Common myeloid progenitor, CD34-positive (primary cell): ENCODE measurements at regions not wholly inside any gene's neighbourhood (a gene's known extent, or its start where the extent isn't known, plus 50 kb on each side); places are given as distances from the start of the nearest gene placed in this dataset.

Experiments
- CTCF ChIA-PET: fragments of 350-600 bp; sonication (Branson Sonifier 250); formaldehyde crosslinking; loops from one replicate; lab custom pipeline; 2021; ENCODE audit warnings: antibody characterized with exemption; lab: Charles Lee
- POLR2A ChIA-PET: fragments of 350-600 bp; sonication (Branson Sonifier 250); formaldehyde crosslinking; loops from one replicate; lab custom pipeline; 2021; ENCODE audit warnings: antibody characterized with exemption; lab: Charles Lee
- DNase-seq, 3 donors: peaks; one replicate each; pipeline versions ENCODE4 v3.0.0 to v3.0.0-alpha.2; 2013
- H3K27ac ChIP-seq, 2 experiments: 1 replicate in 1 of 2; 2 replicates in 1 of 2; pipeline ENCODE4 v1.7.0; 2013; ENCODE audit warnings: inconsistent platforms in 2 of 2, low read length in 2 of 2, mild to moderate bottlenecking in 2 of 2, low read depth in 1 of 2, moderate library complexity in 1 of 2; ENCODE audit not compliant: severe bottlenecking in 2 of 2, insufficient read depth in 1 of 2, poor library complexity in 1 of 2
- H3K27me3 ChIP-seq, 5 experiments: replicated peaks in 2 of 5; 1 replicate in 3 of 5; 2 replicates in 2 of 5; pipeline versions ENCODE4 v1.6.1 to v1.7.0; 2013; ENCODE audit warnings: low read length in 4 of 5, mild to moderate bottlenecking in 2 of 5, moderate library complexity in 2 of 5, inconsistent platforms in 1 of 5; ENCODE audit not compliant: insufficient read depth in 5 of 5, control insufficient read depth in 4 of 5
- H3K36me3 ChIP-seq, 4 experiments: 1 replicate in 2 of 4; 2 replicates in 2 of 4; pipeline versions ENCODE4 v1.6.1 to v1.7.0; 2013; ENCODE audit warnings: low read length in 3 of 4, control low read depth in 1 of 4, mild to moderate bottlenecking in 1 of 4; ENCODE audit not compliant: control insufficient read depth in 4 of 4, insufficient read depth in 4 of 4
- H3K4me1 ChIP-seq, 4 experiments: 1 replicate in 3 of 4; 2 replicates in 1 of 4; pipeline versions ENCODE4 v1.6.1 to v1.7.1; 2013; ENCODE audit warnings: low read length in 3 of 4, mild to moderate bottlenecking in 3 of 4, control low read depth in 1 of 4, inconsistent platforms in 1 of 4, moderate library complexity in 1 of 4; ENCODE audit not compliant: control insufficient read depth in 4 of 4, insufficient read depth in 4 of 4; ENCODE audit errors: control extremely low read depth in 1 of 4
- H3K4me3 ChIP-seq, 7 experiments: 1 replicate in 4 of 7; 2 replicates in 3 of 7; pipeline versions ENCODE4 v1.5.1 to v1.7.0; 2013; ENCODE audit warnings: mild to moderate bottlenecking in 7 of 7, low read length in 6 of 7, moderate library complexity in 6 of 7, inconsistent platforms in 2 of 7, low read depth in 2 of 7, control low read depth in 1 of 7; ENCODE audit not compliant: insufficient read depth in 4 of 7, control insufficient read depth in 1 of 7; ENCODE audit errors: extremely low read depth in 1 of 7
- H3K9me3 ChIP-seq, 5 experiments: 1 replicate in 4 of 5; 2 replicates in 1 of 5; pipeline versions ENCODE4 v1.6.1 to v1.7.1; 2013; ENCODE audit warnings: low read length in 4 of 5, mild to moderate bottlenecking in 2 of 5, inconsistent platforms in 1 of 5, low read depth in 1 of 5, moderate library complexity in 1 of 5; ENCODE audit not compliant: control insufficient read depth in 4 of 5, insufficient read depth in 2 of 5; ENCODE audit errors: control extremely low read depth in 1 of 5
- WGBS: methylation state at CpG from one replicate; pipeline ENCODE4 v1.1.5; 2013; ENCODE audit not compliant: insufficient coverage; 5-methylcytosine and 5-hydroxymethylcytosine counted together

DNA sequence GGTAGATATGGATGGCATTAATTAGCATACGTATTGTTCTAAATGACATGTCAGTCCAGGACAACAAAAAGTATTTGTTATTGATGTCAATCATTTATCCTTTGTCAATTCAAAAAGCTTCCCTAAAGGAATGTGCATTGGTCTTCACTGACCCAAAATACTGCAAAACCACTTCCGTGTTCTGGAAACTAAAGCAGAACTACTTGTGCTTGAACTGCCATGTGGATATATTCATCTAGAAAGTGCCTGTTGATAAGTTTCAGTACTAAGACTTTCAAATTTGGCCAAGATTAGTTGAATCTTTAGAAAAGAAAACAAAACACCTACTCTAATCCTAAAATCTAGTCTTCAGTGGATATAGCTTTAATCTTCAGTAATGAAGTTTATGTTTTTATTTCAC is 242.1 kb upstream of the PPP1R3A start:
- no peaks in the 10 kb centered on the region for H3K4me1 ChIP-seq
- no peak overlapping the region for H3K27ac ChIP-seq
- ChIA-PET POLR2A (no interaction called here), CTCF (no interaction called here)
- no peaks in the 10 kb centered on the region for H3K9me3 ChIP-seq
- DNase-seq = no peak
- no CpG with 5 or more reads among the region's 2 CpGs for WGBS
- no peaks in the 10 kb centered on the region for H3K36me3 ChIP-seq
- H3K4me3 ChIP-seq = no peak overlapping the region
- H3K27me3 ChIP-seq = no peaks in the 10 kb centered on the region

GRCh38 chr7:114158854-114159253 is 240.0 kb upstream of the PPP1R3A start:
- Histone ChIP-seq H3K27ac (no peak overlapping the region), H3K27me3 (no peaks in the 10 kb centered on the region), H3K9me3 (no peaks in the 10 kb centered on the region), H3K4me1 (no peaks in the 10 kb centered on the region), H3K4me3 (no peak overlapping the region), H3K36me3 (no peaks in the 10 kb centered on the region)
- POLR2A ChIA-PET = no interaction called here
- DNase-seq = no peak
- CTCF ChIA-PET = no interaction called here
- 100% methylated on average over 1 of the region's 1 CpG for WGBS

GRCh38 chr7:114158275-114158674 is 239.5 kb upstream of the PPP1R3A start:
- H3K36me3 ChIP-seq = no peaks in the 10 kb centered on the region
- no peak overlapping the region for H3K27ac ChIP-seq
- no peaks in the 10 kb centered on the region for H3K4me1 ChIP-seq
- POLR2A ChIA-PET = no interaction called here
- WGBS = no CpG with 5 or more reads among the region's 3 CpGs
- CTCF ChIA-PET = no interaction called here
- no peaks in the 10 kb centered on the region for H3K9me3 ChIP-seq
- no peak overlapping the region for H3K4me3 ChIP-seq
- H3K27me3 ChIP-seq = no peaks in the 10 kb centered on the region
- DNase-seq = no peak

DNA sequence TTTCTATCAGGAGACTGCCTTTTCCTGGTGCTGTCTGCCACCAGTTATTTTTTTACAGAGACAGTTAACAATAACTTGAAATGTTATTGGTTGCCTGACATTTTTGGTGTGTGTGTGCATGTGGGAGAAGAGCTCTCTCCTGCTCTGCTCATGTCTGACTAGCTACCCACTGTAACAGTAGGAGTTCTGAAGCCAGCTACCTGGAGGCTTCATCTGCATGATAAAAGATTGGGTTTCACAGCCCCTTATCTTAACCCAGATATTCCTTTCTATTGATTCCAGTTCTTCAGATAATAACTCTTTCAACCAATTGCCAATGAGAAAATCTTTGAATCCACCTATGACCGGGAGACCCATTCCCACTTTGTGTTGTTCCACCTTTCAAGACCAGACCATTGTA is 237.4 kb upstream of the PPP1R3A start:
- no peaks in the 10 kb centered on the region for H3K9me3 ChIP-seq
- H3K27ac ChIP-seq = no peak overlapping the region
- H3K4me1 ChIP-seq = no peaks in the 10 kb centered on the region
- WGBS = no CpG with 5 or more reads among the region's 1 CpG
- ChIA-PET CTCF (no interaction called here), POLR2A (no interaction called here)
- no peak overlapping the region for H3K4me3 ChIP-seq
- DNase-seq = no peak
- no peaks in the 10 kb centered on the region for H3K27me3 ChIP-seq
- no peaks in the 10 kb centered on the region for H3K36me3 ChIP-seq

DNA sequence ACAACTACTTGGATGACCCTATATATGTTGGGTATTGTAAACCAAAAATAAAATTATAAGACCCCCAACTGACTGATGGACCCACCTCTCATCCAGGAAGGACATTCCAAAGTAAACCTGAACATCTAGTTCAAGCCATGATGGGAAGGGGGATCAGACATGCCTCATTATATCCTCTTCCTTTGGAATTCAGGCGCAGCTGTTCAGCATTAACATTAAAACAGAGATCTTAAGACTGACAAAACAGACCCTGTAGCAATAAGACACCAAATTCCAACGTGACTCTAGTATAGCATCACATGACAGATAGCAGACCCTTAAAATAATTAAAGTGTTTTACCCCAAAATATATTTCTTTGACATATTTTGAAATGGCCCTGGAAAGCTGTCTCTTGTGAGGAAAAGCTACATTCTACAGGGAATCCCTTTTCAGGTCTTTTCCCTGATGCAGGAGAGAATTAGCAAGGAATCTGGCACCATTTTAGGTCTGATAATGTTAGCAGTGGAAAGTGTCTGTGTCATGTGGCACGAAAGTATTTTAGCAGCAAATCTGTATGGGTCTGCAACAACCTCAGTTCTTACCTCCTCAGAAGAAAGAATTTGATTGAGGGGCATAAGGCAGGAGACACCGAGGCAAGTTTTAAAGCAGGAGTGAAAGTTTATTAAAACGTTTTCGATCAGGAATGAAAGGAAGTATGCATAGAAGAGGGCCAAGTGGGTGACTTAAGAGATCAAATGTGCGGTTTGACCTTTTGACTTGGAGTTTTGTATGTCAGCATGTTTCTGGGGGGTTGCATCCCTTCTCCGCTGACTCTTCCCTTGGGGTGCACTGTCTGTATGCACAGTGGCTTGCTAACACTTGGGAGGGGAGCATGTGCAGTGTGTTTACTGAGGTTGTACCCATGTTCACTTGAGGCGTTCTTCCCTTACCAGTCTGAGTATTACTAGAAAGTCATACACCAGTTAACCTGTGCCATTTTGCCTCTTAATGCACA is 236.6 kb upstream of the PPP1R3A start:
- no peak overlapping the region for H3K4me3 ChIP-seq
- 96% methylated on average over 7 of the region's 9 CpGs for WGBS
- POLR2A ChIA-PET = no interaction called here
- H3K36me3 ChIP-seq = no peaks in the 10 kb centered on the region
- H3K4me1 ChIP-seq = no peaks in the 10 kb centered on the region
- no peaks in the 10 kb centered on the region for H3K9me3 ChIP-seq
- no peak for DNase-seq
- H3K27ac ChIP-seq = no peak overlapping the region
- H3K27me3 ChIP-seq = no peaks in the 10 kb centered on the region
- CTCF ChIA-PET = no interaction called here

- POLR2A ChIA-PET = no interaction called here
- CTCF ChIA-PET = no interaction called here
- Histone ChIP-seq H3K4me3 (no peak overlapping the region), H3K4me1 (no peaks in the 10 kb centered on the region), H3K9me3 (no peaks in the 10 kb centered on the region), H3K27me3 (no peaks in the 10 kb centered on the region), H3K27ac (no peak overlapping the region), H3K36me3 (no peaks in the 10 kb centered on the region)
- no peak for DNase-seq
These were observed 234.9 kb upstream of the PPP1R3A start for GRCh38 chr7:114153700-114154099.

DNA sequence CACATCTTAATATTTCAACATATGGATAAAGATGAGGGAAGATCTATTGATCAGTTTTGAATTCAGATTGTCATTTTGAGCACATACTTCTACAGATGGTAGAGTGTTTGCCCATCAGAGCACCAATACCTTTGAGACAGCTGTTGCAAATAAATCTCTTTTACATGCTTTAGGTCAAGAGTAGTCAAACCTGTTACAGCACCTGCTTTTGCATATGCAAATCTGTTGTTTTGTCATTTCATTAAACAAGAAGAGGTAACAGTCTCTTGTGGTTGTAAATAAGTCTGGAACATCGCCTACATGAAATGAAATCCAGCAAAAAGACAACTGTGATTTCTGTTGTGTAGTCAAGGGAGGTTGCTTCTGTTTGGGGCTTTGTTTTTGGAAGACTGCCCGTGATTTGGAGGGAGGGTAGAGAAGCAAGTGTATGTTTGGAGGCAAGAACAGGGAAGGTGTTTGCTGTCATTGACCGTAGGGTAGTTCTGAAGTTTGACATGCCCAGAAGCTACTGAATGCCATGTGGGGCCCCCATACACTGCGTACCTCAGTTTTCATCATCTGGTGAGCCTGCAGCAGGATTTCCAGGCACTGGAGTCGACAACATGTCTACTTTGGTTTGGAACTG is 233.6 kb upstream of the PPP1R3A start:
- no peak for DNase-seq
- H3K27me3 ChIP-seq = no peaks in the 10 kb centered on the region
- H3K9me3 ChIP-seq = no peaks in the 10 kb centered on the region
- no peaks in the 10 kb centered on the region for H3K36me3 ChIP-seq
- peaks cover 0 to 3% (median under 1%) of the 10 kb centered on the region in 4 experiments for H3K4me1 ChIP-seq
- WGBS = 98% methylated on average over 5 of the region's 5 CpGs
- POLR2A ChIA-PET = no interaction called here
- H3K27ac ChIP-seq = no peak overlapping the region
- no peak overlapping the region for H3K4me3 ChIP-seq
- CTCF ChIA-PET = no interaction called here
